ENCODE measurements at regions not wholly inside any gene's neighbourhood (a gene's known extent, or its start where the extent isn't known, plus 50 kb on each side); places are given as distances from the start of the nearest gene placed in this dataset.

DNA sequence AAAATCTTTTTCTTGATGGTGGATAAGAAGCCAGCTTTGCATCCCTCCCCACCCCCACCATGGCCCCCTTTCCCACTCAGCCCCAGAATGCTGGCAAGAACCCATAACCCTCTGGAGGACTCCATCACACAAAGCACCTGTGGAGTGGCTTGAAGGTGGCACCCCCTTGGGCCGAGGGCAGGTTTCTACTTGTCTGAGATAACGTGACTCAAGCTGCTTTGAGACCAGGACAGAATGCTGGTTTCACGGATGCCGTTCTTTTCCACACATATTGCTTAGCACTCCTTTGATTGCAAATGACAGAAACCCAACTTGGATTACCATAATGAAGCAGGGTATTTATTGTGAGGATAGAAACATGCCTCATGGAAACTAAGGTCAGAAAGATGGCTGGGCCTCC lies 82.2 kb downstream of the LACC1 start:
- FAIRE-seq: no peak
- SMC1A ChIA-PET (ENCODE audit: uncharacterized antibody, unreplicated experiment): no interaction called here
- no peak overlapping the region for H2AFZ ChIP-seq (ENCODE audit: control insufficient read depth, low read depth, low read length)
- WGBS (ENCODE audit: insufficient coverage, insufficient replicate concordance, low lambda C conversion rate, missing lambda C conversion rate): 32% methylated on average over 4 of the region's 4 CpGs
- H3K4me1 ChIP-seq (ENCODE audit: control insufficient read depth, insufficient read depth, low read length): no peaks in the 10 kb centered on the region
- no TSS peak for BruUV-seq (replicated peaks)
- H4K20me1 ChIP-seq (ENCODE audit: control insufficient read depth, insufficient read depth): no peaks in the 10 kb centered on the region
- in situ Hi-C loops (cut with MboI) (no loop called here), intact Hi-C loops (cut with micrococcal nuclease; ENCODE audit: unreplicated experiment) (loop anchor here (5.0 kb wide), 1 partner anchor 55 kb away; no protein-coding TSS in a partner anchor)
- POLR2A ChIA-PET: no interaction called here
- TF ChIP-seq, protein P1, sequence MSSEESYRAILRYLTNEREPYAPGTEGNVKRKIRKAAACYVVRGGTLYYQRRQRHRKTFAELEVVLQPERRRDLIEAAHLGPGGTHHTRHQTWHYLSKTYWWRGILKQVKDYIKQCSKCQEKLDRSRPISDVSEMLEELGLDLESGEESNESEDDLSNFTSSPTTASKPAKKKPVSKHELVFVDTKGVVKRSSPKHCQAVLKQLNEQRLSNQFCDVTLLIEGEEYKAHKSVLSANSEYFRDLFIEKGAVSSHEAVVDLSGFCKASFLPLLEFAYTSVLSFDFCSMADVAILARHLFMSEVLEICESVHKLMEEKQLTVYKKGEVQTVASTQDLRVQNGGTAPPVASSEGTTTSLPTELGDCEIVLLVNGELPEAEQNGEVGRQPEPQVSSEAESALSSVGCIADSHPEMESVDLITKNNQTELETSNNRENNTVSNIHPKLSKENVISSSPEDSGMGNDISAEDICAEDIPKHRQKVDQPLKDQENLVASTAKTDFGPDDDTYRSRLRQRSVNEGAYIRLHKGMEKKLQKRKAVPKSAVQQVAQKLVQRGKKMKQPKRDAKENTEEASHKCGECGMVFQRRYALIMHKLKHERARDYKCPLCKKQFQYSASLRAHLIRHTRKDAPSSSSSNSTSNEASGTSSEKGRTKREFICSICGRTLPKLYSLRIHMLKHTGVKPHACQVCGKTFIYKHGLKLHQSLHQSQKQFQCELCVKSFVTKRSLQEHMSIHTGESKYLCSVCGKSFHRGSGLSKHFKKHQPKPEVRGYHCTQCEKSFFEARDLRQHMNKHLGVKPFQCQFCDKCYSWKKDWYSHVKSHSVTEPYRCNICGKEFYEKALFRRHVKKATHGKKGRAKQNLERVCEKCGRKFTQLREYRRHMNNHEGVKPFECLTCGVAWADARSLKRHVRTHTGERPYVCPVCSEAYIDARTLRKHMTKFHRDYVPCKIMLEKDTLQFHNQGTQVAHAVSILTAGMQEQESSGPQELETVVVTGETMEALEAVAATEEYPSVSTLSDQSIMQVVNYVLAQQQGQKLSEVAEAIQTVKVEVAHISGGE (CRISPR knock-in tag; IDR thresholded peaks at IDR 0.05): no peak
- TF ChIP-seq, protein P2, sequence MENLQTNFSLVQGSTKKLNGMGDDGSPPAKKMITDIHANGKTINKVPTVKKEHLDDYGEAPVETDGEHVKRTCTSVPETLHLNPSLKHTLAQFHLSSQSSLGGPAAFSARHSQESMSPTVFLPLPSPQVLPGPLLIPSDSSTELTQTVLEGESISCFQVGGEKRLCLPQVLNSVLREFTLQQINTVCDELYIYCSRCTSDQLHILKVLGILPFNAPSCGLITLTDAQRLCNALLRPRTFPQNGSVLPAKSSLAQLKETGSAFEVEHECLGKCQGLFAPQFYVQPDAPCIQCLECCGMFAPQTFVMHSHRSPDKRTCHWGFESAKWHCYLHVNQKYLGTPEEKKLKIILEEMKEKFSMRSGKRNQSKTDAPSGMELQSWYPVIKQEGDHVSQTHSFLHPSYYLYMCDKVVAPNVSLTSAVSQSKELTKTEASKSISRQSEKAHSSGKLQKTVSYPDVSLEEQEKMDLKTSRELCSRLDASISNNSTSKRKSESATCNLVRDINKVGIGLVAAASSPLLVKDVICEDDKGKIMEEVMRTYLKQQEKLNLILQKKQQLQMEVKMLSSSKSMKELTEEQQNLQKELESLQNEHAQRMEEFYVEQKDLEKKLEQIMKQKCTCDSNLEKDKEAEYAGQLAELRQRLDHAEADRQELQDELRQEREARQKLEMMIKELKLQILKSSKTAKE (IDR thresholded peaks at IDR 0.05; ENCODE audit: low read depth, poor library complexity, severe bottlenecking): no peak
- no peak for DNase-seq (ENCODE audit: low read depth, low spot score)
- H3K27ac ChIP-seq (ENCODE audit: control insufficient read depth, insufficient read depth): no peak overlapping the region
- H3K4me2 ChIP-seq (ENCODE audit: control insufficient read depth, insufficient read depth): no peak overlapping the region
- no peaks in the 10 kb centered on the region for H3K36me3 ChIP-seq (ENCODE audit: control insufficient read depth in 2 of 2, insufficient read depth in 2 of 2, low read length in 1 of 2)
- RAD21 ChIA-PET (ENCODE audit: unreplicated experiment): no interaction called here
- no peak overlapping the region for H3K9ac ChIP-seq (ENCODE audit: control insufficient read depth, insufficient read depth, low read length)
- H3K4me3 ChIP-seq: no peak overlapping the region
- no peak for ATAC-seq
- H3K27me3 ChIP-seq (replicated peaks in 1 of 2; ENCODE audit: control insufficient read depth in 2 of 2, insufficient read depth in 2 of 2, low read length in 1 of 2): no peaks in the 10 kb centered on the region
- CTCF ChIA-PET: no interaction called here
- no peaks in the 10 kb centered on the region for H3K9me3 ChIP-seq (replicated peaks; ENCODE audit: control insufficient read depth, insufficient read depth, low read length)
- H3K79me2 ChIP-seq (ENCODE audit: control insufficient read depth, insufficient read depth, low read length): no peaks in the 10 kb centered on the region

Data from GM12878 (cell line).